MM.1S (cell line): ENCODE measurements at regions not wholly inside any gene's neighbourhood (a gene's known extent, or its start where the extent isn't known, plus 50 kb on each side); places are given as distances from the start of the nearest gene placed in this dataset.

ENCODE experiments used
- CTCF ChIP-seq: fragments of 300-600 bp; sonication (generic); IDR thresholded peaks from 2 replicates; pipeline ENCODE4 v1.5.1; 2016; ENCODE audit warnings: antibody characterized with exemption, low read length, mixed read lengths
- EZH2 ChIP-seq: fragments of 300-600 bp; sonication (generic); optimal IDR thresholded peaks from 2 replicates; pipeline ENCODE3; 2017; ENCODE audit warnings: low read depth, mild to moderate bottlenecking, antibody characterized with exemption, low read length, mixed read lengths
- EZH2phosphoT487 ChIP-seq: fragments of 300-600 bp; sonication (generic); IDR thresholded peaks from 2 replicates; pipeline ENCODE4 v1.6.1; 2018; ENCODE audit warnings: antibody characterized with exemption, low read length

DNA sequence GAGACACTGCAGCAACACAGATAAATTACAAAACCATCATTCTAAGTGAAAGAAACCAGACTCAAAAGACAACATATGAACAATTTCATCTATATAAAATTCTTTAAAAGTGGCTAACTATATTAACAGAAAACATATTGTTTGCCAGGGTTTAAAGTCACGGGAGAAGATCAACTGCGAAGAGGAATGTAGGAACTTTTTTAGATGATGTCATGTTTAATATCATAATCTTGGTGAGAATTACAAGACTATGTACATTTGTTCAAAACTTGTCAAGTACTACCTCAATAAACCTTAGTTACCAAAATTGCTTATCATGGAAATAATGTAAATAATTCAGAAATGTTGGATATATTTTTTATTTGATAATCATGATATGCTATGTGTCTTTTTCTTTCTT is 395.1 kb upstream of the PLSCR5 start:
- no peak for TF ChIP-seq CTCF
- TF ChIP-seq EZH2 = no peak
- no peak for TF ChIP-seq EZH2phosphoT487
